ENCODE measurements at regions not wholly inside any gene's neighbourhood (a gene's known extent, or its start where the extent isn't known, plus 50 kb on each side); places are given as distances from the start of the nearest gene placed in this dataset.

GRCh38 chr5:152113401-152113800 lies 188.8 kb upstream of the GLRA1 start (continued):
- TF ChIP-seq ZNF530 (tag by site-specific recombination; IDR thresholded peaks at IDR 0.05; ENCODE audit: low read depth) (no peak), ZNF558 (tag by site-specific recombination; IDR thresholded peaks at IDR 0.05) (no peak)

- Histone ChIP-seq H3K27ac (ENCODE audit: extremely low read depth, low read depth, low read length) (no peak overlapping the region), H3K36me3 (ENCODE audit: control insufficient read depth in 2 of 2, insufficient read depth in 1 of 2, low read length in 2 of 2) (no peaks in the 10 kb centered on the region), H3K4me3 (ENCODE audit: low read depth, low read length) (no peak overlapping the region), H3K4me1 (ENCODE audit: control insufficient read depth, insufficient read depth, low read length) (no peaks in the 10 kb centered on the region), H3K9me3 (ENCODE audit: control insufficient read depth, insufficient read depth, low read depth, low read length) (no peaks in the 10 kb centered on the region)
- TF ChIP-seq GLIS1 (tag by site-specific recombination; IDR thresholded peaks at IDR 0.05) = peak; percentile 79
- TF ChIP-seq ZNF629 (tag by site-specific recombination; IDR thresholded peaks at IDR 0.05) = no peak
- 0 out of 2 replicates have a peak, but pooled peaks have one; percentile 27 for TF ChIP-seq ZIC2 (tag by site-specific recombination; IDR thresholded peaks at IDR 0.05)
- ChIA-PET POLR2A (no interaction called here), CTCF (no interaction called here)
These were observed 182.6 kb upstream of the GLRA1 start for GRCh38 chr5:152107220-152107619.

- H3K27ac ChIP-seq (ENCODE audit: extremely low read depth, low read depth, low read length) = no peak overlapping the region
- H3K4me1 ChIP-seq (ENCODE audit: control insufficient read depth, insufficient read depth, low read length) = no peaks in the 10 kb centered on the region
- ChIA-PET POLR2A (no interaction called here), CTCF (no interaction called here)
- H3K4me3 ChIP-seq (ENCODE audit: low read depth, low read length) = no peak overlapping the region
- no peaks in the 10 kb centered on the region for H3K9me3 ChIP-seq (ENCODE audit: control insufficient read depth, insufficient read depth, low read depth, low read length)
- TF ChIP-seq ZNF302 (tag by site-specific recombination; IDR thresholded peaks at IDR 0.05; ENCODE audit: low read depth) (no peak), BCL6B (tag by site-specific recombination; IDR thresholded peaks at IDR 0.05) (no peak)
- no peaks in the 10 kb centered on the region for H3K36me3 ChIP-seq (ENCODE audit: control insufficient read depth in 2 of 2, insufficient read depth in 1 of 2, low read length in 2 of 2)
These were observed 181.9 kb upstream of the GLRA1 start for GRCh38 chr5:152106571-152106970.

- Histone ChIP-seq H3K4me1 (ENCODE audit: control insufficient read depth, insufficient read depth, low read length) (no peaks in the 10 kb centered on the region), H3K9me3 (ENCODE audit: control insufficient read depth, insufficient read depth, low read depth, low read length) (no peaks in the 10 kb centered on the region), H3K4me3 (ENCODE audit: low read depth, low read length) (no peak overlapping the region), H3K27ac (ENCODE audit: extremely low read depth, low read depth, low read length) (no peak overlapping the region), H3K36me3 (ENCODE audit: control insufficient read depth in 2 of 2, insufficient read depth in 1 of 2, low read length in 2 of 2) (no peaks in the 10 kb centered on the region)
- ChIA-PET POLR2A (no interaction called here), CTCF (interaction anchor here (0.7 kb wide), 1 partner anchor 364 kb away, joined by 3 read pairs; no protein-coding TSS in a partner anchor)
- TF ChIP-seq ZNF600 (tag by site-specific recombination; IDR thresholded peaks at IDR 0.05) (no peak), SP3 (tag by site-specific recombination; IDR thresholded peaks at IDR 0.05) (no peak), ZNF239 (tag by site-specific recombination; IDR thresholded peaks at IDR 0.05) (no peak), ZNF391 (tag by site-specific recombination; IDR thresholded peaks at IDR 0.05; ENCODE audit: borderline replicate concordance, low read depth) (no peak), CTCF (tag by site-specific recombination; IDR thresholded peaks at IDR 0.05) (no peak), ZNF768 (tag by site-specific recombination; IDR thresholded peaks at IDR 0.05) (no peak), ZNF169 (tag by site-specific recombination; IDR thresholded peaks at IDR 0.05) (no peak), ZNF292 (tag by site-specific recombination; IDR thresholded peaks at IDR 0.05; ENCODE audit: borderline replicate concordance, low read depth) (no peak), ZNF37A (tag by site-specific recombination; IDR thresholded peaks at IDR 0.05) (no peak), ZFHX2 (tag by site-specific recombination; conservative IDR thresholded peaks at IDR 0.05) (no peak), GLI2 (tag by site-specific recombination; IDR thresholded peaks at IDR 0.05; ENCODE audit: borderline replicate concordance, low read depth) (no peak), ZNF24 (tag by site-specific recombination; IDR thresholded peaks at IDR 0.05) (no peak), ZNF354C (tag by site-specific recombination; IDR thresholded peaks at IDR 0.05; ENCODE audit: borderline replicate concordance, low read depth) (no peak), GLI4 (tag by site-specific recombination; IDR thresholded peaks at IDR 0.05) (no peak), KLF16 (tag by site-specific recombination; IDR thresholded peaks at IDR 0.05) (no peak), RBAK (tag by site-specific recombination; IDR thresholded peaks at IDR 0.05) (no peak), ZNF280D (tag by site-specific recombination; IDR thresholded peaks at IDR 0.05) (no peak), ZNF48 (tag by site-specific recombination; IDR thresholded peaks at IDR 0.05) (no peak)
These were observed 180.4 kb upstream of the GLRA1 start for GRCh38 chr5:152105085-152105484.
